ENCODE measurements at regions not wholly inside any gene's neighbourhood (a gene's known extent, or its start where the extent isn't known, plus 50 kb on each side); places are given as distances from the start of the nearest gene placed in this dataset.
"Not testable (repeated sequence)": the region's sequence is repeated elsewhere in the genome, so short reads cannot be mapped to it uniquely, and the experiment has no call there.

GRCh38 chr18:4960578-4960977 lies 236.5 kb downstream of the AKAIN1 start:
- Mint-ChIP-seq H3K4me1 (no peaks in the 10 kb centered on the region), H3K27me3 (no peaks in the 10 kb centered on the region), H3K27ac (no peak overlapping the region), H3K9me3 (peaks cover 0 to 13% of the 10 kb centered on the region in 2 donors), H3K4me3 (no peak overlapping the region)
- no peak for DNase-seq
- ATAC-seq = no peak

GRCh38 chr18:4931209-4931608 lies 265.8 kb downstream of the AKAIN1 start:
- Mint-ChIP-seq H3K4me1 (no peaks in the 10 kb centered on the region), H3K27me3 (no peaks in the 10 kb centered on the region), H3K4me3 (no peak overlapping the region), H3K27ac (no peak overlapping the region), H3K9me3 (peaks cover 4 to 16% of the 10 kb centered on the region in 2 donors)
- ATAC-seq (no peak), DNase-seq (no peak)

- H3K27ac Mint-ChIP-seq = no peak overlapping the region
- H3K27me3 Mint-ChIP-seq = no peaks in the 10 kb centered on the region
- peaks cover 0 to 13% of the 10 kb centered on the region in 2 donors for H3K9me3 Mint-ChIP-seq
- H3K4me3 Mint-ChIP-seq = no peak overlapping the region
- no peak for DNase-seq
- no peak for ATAC-seq
- no peaks in the 10 kb centered on the region for H3K4me1 Mint-ChIP-seq
Measured at GRCh38 chr18:4921548-4921947, 275.5 kb downstream of the AKAIN1 start.

- peaks cover 4 to 13% of the 10 kb centered on the region in 2 donors for H3K9me3 Mint-ChIP-seq
- not testable (repeated sequence) for H3K4me1 Mint-ChIP-seq, DNase-seq, H3K27me3 Mint-ChIP-seq, H3K4me3 Mint-ChIP-seq, H3K27ac Mint-ChIP-seq, ATAC-seq
Measured at GRCh38 chr18:4917509-4917908, 279.5 kb downstream of the AKAIN1 start.

GRCh38 chr18:4908328-4908727 lies 288.7 kb downstream of the AKAIN1 start:
- Mint-ChIP-seq H3K27ac (no peak overlapping the region), H3K27me3 (no peaks in the 10 kb centered on the region)
- DNase-seq = no peak

GRCh38 chr18:4906856-4907255 lies 290.2 kb downstream of the AKAIN1 start:
- Mint-ChIP-seq H3K4me3 (no peak overlapping the region), H3K9me3 (peaks cover 0 to 11% of the 10 kb centered on the region in 2 donors), H3K4me1 (no peaks in the 10 kb centered on the region), H3K27me3 (no peaks in the 10 kb centered on the region), H3K27ac (no peak overlapping the region)
- ATAC-seq (no peak), DNase-seq (no peak)

More at GRCh38 chr18:4908328-4908727, 288.7 kb downstream of the AKAIN1 start:
- peaks cover 0 to 6% of the 10 kb centered on the region in 2 donors for H3K9me3 Mint-ChIP-seq
- no peaks in the 10 kb centered on the region for H3K4me1 Mint-ChIP-seq
- no peak overlapping the region for H3K4me3 Mint-ChIP-seq
- no peak for ATAC-seq

- Mint-ChIP-seq H3K4me1 (no peaks in the 10 kb centered on the region), H3K4me3 (no peak overlapping the region), H3K9me3 (peaks cover 4 to 34% of the 10 kb centered on the region in 2 donors), H3K27ac (no peak overlapping the region), H3K27me3 (no peaks in the 10 kb centered on the region)
- no peak for DNase-seq
- no peak for ATAC-seq
Measured at GRCh38 chr18:4888251-4889040, 308.6 kb downstream of the AKAIN1 start.

- DNase-seq = no peak
- H3K27ac Mint-ChIP-seq = no peak overlapping the region
- ATAC-seq = no peak
- no peaks in the 10 kb centered on the region for H3K27me3 Mint-ChIP-seq
- peaks cover 13 to 23% of the 10 kb centered on the region in 2 donors for H3K9me3 Mint-ChIP-seq
- no peaks in the 10 kb centered on the region for H3K4me1 Mint-ChIP-seq
- no peak overlapping the region for H3K4me3 Mint-ChIP-seq
Measured at GRCh38 chr18:4878480-4878879, 318.6 kb downstream of the AKAIN1 start.

GRCh38 chr18:4871197-4871596 lies 325.9 kb downstream of the AKAIN1 start:
- Mint-ChIP-seq H3K9me3 (peaks cover 15 to 21% of the 10 kb centered on the region in 2 donors), H3K4me1 (no peaks in the 10 kb centered on the region), H3K27me3 (no peaks in the 10 kb centered on the region), H3K4me3 (no peak overlapping the region), H3K27ac (no peak overlapping the region)
- ATAC-seq = no peak
- no peak for DNase-seq

- ATAC-seq (no peak), DNase-seq (no peak)
- Mint-ChIP-seq H3K4me3 (no peak overlapping the region), H3K27ac (no peak overlapping the region), H3K4me1 (no peaks in the 10 kb centered on the region), H3K9me3 (peaks cover 15 to 25% of the 10 kb centered on the region in 2 donors), H3K27me3 (no peaks in the 10 kb centered on the region)
Measured at GRCh38 chr18:4870177-4870773, 326.8 kb downstream of the AKAIN1 start.

- Mint-ChIP-seq H3K9me3 (peaks cover 10 to 27% of the 10 kb centered on the region in 2 donors), H3K27me3 (no peaks in the 10 kb centered on the region), H3K27ac (no peak overlapping the region), H3K4me1 (no peaks in the 10 kb centered on the region), H3K4me3 (no peak overlapping the region)
- no peak for DNase-seq
- no peak for ATAC-seq
Measured at GRCh38 chr18:4869155-4869554, 327.9 kb downstream of the AKAIN1 start.

GRCh38 chr18:4858379-4859127 lies 338.5 kb downstream of the AKAIN1 start:
- H3K4me3 Mint-ChIP-seq = no peak overlapping the region
- peaks cover 5% of the 10 kb centered on the region in 2 donors for H3K9me3 Mint-ChIP-seq
- no peak for ATAC-seq

GRCh38 chr18:4854671-4855070 lies 342.4 kb downstream of the AKAIN1 start:
- DNase-seq = no peak
- peaks cover 0 to 4% of the 10 kb centered on the region in 2 donors for H3K9me3 Mint-ChIP-seq
- ATAC-seq = no peak
- no peaks in the 10 kb centered on the region for H3K4me1 Mint-ChIP-seq
- no peak overlapping the region for H3K27ac Mint-ChIP-seq
- H3K27me3 Mint-ChIP-seq = no peaks in the 10 kb centered on the region
- H3K4me3 Mint-ChIP-seq = no peak overlapping the region

More at GRCh38 chr18:4858379-4859127, 338.5 kb downstream of the AKAIN1 start:
- no peaks in the 10 kb centered on the region for H3K4me1 Mint-ChIP-seq
- no peak for DNase-seq
- no peaks in the 10 kb centered on the region for H3K27me3 Mint-ChIP-seq
- H3K27ac Mint-ChIP-seq = no peak overlapping the region

GRCh38 chr18:4851301-4851976 lies 345.6 kb downstream of the AKAIN1 start:
- Mint-ChIP-seq H3K27ac (no peak overlapping the region), H3K4me1 (no peaks in the 10 kb centered on the region), H3K4me3 (no peak overlapping the region), H3K27me3 (no peaks in the 10 kb centered on the region), H3K9me3 (peaks cover 5 to 12% of the 10 kb centered on the region in 2 donors)
- ATAC-seq = no peak
- no peak for DNase-seq

- Mint-ChIP-seq H3K4me1 (no peaks in the 10 kb centered on the region), H3K27me3 (no peaks in the 10 kb centered on the region), H3K9me3 (peaks cover 15 to 33% of the 10 kb centered on the region in 2 donors), H3K27ac (no peak overlapping the region), H3K4me3 (no peak overlapping the region)
- ATAC-seq = no peak
- no peak for DNase-seq
Measured at GRCh38 chr18:4847056-4847455, 350.0 kb downstream of the AKAIN1 start.
